ENCODE measurements at regions not wholly inside any gene's neighbourhood (a gene's known extent, or its start where the extent isn't known, plus 50 kb on each side); places are given as distances from the start of the nearest gene placed in this dataset.
"Not testable (repeated sequence)": the region's sequence is repeated elsewhere in the genome, so short reads cannot be mapped to it uniquely, and the experiment has no call there.

DNA sequence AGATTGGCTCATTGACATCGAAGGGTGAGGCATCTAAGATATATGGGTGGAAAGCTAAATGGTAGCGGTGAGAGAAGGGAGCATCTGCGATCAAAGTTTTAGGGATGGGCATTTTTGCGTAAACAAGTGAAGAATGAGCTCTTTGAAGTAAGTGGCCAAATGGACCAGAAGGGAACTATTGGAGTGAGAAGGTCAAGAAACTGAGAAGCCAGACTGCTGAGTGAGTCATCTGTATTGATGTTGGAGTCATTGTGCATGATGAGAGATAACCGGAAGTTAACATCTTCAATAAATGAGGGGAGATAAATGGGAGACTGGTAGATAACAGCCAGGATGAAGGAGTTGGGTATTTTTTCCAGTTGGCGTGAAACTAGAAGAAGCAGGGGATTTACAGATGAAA, 271.9 kb upstream of the PDE3A start:
- no peak for DNase-seq

DNA sequence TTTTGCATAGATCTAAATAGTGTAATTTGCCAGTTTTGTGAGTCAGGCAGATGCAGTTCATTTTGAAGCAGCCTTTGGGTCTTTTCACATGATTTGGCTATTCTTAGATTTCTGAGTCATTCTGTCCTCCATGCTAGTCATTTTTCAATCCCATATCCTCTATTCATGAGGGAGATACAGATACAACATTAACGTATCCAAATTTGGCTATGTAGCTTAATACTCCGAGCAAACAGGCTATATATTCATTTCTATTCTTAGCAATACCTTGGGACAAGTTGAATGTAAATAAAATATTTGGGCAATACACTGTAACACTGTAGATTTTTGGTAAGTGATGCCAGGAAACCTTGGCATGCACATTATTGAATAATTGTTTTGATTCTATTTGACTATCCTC, 270.7 kb upstream of the PDE3A start:
- no peak for DNase-seq

DNA sequence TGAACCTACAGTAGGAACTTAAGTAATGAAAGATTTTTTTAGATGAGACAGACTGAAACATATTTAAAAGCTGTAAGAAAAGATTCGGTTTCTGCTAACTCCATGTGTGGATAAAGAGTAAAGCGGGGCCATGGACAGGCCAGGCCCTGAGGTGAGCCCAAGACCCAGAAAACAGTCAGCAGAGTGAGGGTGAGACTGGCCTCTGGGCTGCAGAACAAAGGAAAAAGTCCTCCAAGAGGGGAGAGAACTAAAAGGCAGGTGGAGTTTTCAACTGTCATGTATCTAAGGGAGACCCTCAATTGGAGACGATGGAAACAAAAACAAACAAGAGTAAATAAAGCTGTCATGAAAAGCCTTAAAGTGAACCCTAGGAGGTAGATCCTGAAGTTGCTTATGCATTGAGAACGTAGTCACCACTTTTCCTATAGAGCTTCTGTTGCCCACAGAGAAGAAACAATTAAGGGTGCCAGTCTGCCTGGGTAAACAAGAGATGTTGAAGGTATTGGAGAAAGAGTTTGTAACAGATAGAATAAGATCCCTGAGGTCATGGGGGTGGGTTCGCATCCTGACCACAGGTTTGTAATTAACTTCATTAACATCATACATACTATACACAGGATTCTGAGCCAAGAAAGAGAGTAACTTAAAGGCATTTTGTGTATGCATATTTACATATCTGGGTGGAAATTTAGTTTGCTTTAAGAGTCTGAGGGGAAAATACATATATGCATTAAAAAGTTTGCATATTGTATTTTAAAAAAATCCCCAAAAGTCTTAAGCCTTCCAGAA, 268.7 kb upstream of the PDE3A start:
- DNase-seq, result peak; percentile 5 to 6

DNA sequence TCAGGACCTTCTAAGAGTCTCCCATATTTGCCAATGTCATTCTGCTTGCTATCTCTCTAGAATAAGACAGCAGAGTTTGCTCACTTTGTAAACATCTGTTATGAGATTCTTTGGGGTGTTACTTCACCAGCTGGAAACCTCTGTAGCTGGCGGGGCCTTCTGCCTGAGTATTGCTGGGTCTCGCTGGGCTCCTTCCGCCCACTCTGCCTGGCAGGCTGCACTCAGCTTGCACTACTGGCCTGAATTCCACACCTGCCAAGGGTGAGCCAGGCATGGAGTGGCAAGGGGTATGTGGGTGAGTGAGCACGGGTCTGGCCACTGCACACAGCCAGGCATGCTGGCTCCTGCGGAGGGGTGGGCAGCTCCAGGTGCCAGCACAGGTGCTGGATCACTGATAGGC, 267.3 kb upstream of the PDE3A start:
- DNase-seq, result no peak

DNA sequence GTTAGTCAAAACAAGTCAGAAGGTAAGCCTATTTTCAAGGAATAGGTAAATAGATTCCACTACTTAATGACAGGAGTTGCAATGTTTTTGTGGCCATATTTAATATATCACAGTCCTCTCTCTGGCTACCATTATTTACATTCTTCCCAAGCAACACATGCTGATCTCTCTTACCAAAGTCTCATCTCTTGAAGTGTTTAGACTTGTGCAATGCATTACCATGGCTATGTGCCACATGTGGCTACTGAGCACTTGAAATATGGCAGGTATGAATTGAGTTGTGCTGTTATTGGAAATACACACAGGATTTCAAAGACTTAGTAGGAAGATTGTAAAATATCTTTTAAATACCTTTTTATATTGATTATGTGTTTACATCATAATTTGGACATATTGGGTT, 262.4 kb upstream of the PDE3A start:
- DNase-seq, result no peak

DNA sequence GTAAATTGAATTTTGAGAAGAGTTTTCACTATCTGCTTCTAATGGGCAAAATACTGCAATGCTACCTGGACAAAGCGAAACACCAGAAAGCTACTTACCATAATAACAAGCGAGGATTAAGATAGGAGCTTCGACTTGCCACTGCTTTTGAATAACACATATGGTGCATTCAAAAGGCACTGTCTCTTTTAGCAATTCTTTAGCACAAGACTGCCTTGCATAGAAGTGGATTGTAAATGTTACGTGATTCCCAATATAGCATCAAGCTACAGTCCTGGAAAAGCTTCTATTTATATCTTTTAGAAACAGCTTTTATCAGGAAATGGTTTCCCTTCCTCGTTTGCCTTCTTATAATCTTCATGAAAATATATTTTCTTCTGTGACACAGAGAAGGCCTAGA, 258.7 kb upstream of the PDE3A start:
- no peak for DNase-seq

DNA sequence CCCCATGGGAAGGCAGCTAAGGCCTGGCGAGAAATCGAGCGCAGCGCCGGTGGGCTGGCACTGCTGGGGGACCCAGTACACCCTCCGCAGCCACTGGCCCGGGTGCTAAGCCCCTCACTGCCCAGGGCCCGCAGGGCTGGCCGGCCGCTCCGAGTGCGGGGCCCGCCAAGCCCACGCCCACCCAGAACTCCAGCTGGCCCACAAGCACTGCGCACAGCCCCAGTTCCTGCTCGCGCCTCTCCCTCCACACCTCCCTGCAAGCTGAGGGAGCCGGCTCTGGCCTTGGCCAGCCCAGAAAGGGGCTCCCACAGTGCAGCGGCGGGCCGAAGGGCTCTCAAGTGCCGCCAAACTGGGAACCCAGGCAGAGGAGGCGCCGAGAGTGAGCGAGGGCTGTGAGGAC, 253.0 kb upstream of the PDE3A start:
- DNase-seq, result not testable (repeated sequence)

DNA sequence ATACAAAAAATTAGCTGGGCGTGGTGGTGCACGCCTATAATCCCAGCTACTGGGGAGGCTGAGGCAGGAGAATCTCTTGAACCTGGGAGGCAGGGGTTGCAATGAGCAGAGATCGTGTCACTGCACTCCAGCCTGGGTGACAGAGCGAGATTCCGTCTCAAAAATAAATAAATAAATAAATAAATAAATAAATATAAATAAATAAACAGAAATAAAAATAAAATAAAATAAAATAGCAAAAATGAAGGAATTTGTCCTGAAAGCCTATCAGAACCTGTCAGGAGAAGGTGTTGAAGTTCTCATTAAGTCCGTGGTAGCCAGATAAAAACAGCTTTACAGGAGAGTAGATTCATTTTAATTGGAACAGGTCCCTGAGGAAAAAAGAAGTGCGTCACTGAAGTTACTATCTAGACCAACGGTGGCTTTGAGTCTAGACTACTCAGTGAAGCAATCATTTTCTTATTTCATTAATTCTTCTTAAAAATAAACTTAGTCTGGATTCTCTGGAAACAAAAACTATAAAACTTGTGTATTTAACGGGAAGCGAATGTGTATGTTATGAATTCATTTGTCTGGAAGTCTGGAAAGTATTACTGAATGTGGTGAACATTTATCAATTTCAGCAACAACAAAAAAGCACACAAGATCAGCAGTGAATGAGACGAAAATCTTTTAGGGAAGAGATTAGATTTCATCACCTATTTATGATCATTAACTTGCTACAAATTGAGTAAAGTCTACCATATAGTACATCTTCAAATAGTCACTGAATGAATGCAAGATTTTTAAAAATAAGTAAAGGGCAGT, 248.5 kb upstream of the PDE3A start:
- DNase-seq, result no peak

DNA sequence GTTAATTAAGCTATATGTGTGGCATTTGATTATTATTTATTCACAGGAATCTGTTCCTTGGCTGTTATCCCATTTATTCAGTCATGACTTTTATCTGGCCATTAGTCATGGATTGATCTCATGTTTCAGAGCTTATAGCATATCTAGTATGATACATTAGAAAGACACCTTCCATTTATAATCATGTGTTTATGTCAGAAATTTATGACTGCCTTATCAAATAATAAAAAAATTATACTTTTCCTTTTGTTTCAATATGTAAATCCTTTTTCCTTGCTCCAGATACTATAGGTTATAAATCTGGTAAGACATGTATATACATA, 248.0 kb upstream of the PDE3A start:
- no peak for DNase-seq

DNA sequence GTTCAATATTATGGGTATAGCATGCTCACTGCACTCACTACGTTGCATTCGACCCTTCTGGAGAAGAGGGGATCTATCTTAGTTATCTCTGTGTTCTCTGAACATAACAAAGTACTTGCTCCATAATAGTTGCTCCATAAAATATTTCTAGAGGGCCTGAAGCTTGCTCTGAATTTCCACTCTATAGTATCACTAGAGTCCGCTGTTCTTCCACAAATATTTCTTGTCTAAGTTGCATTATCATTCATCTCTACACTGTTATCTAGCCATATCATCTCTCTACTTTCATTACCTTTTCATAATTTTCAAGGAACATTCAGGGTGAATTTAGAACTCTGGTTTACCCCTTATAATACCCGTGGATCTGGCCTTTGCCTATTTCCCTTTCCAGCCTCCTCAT, 246.1 kb upstream of the PDE3A start:
- no peak for DNase-seq

DNA sequence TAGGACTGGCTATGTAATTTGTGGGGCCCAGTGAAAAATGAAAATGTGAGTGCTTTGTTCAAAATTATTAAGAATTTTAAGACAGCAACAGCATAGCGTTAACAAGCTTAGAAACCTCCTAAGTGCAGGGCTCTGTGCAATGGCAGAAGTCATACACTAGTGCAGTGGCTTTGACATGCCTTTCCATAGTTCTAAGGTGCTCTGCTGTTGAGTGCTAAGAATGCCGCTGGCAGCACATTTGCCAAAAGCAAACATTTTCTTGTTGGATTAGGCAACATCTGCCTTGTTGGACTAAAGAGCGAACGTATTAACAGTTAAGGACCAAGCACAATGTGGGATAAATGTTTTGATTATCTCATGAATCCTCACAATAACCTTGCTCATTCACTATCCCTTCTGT, 244.9 kb upstream of the PDE3A start:
- DNase-seq, result no peak

DNA sequence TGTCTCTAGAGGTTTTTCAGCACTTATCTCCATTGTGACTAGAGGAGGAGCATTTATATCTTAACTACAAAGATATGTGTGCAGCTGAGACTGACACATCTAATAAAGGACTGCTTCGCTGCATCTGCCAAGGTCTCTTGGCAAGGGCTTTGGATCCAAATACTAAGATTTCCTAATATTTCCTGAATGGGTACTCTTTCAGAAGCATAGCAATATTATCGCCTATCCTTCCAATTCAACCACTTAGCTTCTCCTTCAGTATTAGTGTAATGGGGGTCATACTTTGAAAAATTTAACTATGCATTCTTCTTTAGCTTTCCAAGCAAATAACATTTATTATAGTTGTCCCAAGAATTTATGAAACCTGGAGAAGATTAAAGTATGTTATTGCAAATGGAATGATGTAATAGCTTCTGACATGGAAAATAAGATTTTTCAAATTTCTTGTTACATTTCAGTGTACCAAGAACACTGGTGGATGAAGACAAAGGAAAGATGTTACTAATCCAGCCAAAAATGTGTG, 243.0 kb upstream of the PDE3A start:
- no peak for DNase-seq

DNA sequence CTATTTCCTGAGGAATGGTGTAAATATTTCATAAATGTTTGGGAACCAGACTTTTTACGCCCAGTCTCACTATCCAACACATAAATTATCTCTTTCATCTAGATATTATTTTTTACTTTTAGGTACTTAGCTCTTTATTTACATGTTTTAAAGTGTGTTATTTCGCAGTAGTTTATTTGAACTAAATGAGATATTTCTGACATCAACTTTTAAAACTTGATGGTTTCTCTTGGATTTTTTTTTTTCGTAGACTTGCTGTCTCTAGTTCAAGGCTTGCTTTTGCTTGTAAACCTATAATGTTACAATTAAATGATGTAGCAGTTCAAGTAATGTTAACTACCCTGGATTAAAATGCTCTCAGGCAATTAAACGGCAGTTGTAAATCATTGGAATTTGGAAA, 241.7 kb upstream of the PDE3A start:
- no peak for DNase-seq

DNA sequence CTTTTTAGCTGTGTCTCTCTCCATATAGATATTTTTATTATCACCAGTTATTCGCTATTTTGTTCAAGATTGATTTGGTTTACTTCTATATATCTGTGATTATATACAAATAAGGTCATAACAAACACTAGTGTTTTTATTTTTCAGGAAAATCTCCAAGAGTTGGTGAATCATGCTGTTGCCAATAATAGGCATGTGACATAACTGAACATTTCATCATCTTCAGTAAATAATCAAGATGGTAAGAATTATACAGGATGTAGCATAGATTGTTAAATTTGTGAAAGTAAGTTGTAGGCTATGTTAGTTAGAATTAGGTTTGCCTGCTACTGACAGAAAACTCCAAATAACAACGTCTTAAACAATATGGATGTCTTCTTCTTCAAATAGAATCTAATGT, 240.9 kb upstream of the PDE3A start:
- no peak for DNase-seq

DNA sequence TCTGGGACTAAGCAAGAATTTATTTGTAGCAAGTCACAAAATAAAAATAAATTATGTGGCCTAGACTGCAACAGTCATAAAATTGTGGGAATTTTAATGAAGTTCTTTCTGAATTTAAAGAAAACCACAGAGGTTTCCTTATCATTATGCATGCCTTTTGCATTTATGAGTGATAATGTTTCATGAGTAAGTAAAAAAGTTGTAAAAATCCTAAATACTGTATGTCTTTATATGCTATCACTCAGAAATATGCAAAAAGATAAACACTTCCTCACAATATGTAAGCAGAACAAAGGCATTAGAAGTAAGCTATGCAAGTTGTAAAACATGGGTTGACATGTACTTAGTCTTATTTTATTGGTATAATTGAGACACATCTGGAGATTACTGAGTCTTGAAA, 239.4 kb upstream of the PDE3A start:
- no peak for DNase-seq

DNA sequence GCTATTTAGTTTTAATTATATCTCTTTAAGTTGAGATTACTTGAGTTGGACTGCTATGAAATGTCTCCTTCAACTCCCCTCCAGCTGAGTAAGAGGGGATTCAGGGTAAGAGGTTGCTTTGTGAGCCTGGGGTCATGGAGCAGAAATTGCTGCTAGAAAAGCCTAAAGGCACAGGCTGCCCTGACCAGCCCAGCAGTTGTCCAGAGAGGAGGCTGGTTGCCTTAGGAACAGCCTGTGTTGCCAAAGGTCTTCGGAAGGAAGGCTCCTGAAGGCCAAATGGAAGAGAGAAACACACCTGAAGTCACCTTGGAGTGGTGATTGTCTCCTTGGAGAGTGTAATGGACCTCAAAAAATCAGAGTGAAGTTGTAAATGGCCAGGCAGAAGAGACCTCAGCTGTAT, 235.5 kb upstream of the PDE3A start:
- DNase-seq, result peak in 1 of 2 experiments; percentile 3

DNA sequence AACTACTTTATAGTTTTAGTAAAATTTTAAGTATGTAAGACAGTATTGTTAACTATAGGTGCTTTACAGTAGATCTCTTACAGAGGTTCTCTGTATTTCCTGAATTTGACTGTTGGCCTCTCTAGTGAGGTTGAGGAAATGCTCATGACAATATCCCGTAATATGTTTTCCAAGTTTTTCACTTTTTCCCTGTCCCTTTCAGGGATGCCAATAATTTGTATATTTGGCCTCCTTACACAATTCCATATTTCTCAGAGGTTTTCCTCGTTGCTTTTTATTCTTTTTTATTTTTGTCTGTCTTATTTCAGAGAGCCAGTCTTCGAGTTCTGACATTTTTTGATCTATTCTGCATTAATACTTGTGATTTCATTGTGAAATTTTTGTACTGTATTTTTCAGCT, 233.7 kb upstream of the PDE3A start:
- DNase-seq, result no peak

DNA sequence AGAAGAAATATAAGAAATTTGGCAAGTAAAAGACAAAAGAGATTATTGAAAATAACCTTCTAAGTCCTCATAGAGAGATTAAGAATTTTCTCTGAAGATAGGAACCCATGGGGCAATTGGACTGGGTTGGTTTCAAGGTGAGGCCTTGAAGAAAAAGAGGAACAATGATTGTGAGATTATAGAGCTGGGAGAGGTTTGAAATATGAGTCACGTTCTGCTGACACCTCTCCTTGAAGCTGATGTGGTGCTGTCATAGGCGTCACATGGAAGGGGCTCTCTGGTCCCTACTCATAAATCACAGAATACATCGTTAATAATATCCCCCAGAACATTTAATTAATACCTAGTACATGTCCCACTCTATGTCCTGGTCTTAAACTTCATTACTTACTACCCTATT, 227.6 kb upstream of the PDE3A start:
- no peak for DNase-seq

DNA sequence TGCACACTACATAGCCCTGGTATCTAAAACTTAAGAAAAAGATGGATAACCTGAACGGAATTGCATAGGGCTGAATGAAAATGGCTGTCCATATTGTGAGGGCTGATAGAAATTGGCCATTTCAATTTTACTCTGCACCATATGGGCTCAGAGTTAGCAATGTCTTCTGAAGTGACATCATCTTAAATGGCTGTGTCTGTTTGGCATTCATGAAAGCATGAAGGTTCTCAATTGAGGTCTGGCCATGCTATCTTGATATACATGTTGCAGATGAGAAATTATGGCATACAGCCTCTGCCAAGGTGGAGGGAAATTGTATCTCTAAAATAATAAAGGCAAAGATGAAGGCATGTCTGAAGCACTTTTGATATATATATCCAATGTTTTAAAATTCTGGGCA, 226.0 kb upstream of the PDE3A start:
- no peak for DNase-seq

DNA sequence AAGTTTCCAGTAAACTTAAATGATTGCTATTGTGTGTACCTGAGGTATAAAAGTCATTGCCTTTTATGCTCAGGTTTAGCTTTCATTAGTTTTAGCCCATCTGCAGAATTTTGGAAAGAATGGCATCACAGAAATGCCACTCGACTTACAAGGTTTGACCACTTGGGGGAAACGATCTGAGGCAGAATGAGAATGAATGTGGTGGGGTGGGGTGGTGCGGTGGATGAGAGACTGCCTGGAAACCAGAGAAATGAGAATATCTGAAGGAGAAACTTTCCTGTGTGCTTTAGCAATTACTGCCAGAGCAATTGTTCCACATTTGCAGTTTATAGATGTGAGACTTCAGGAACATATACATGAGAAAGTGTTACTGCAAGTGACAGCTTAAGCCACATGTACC, 225.4 kb upstream of the PDE3A start:
- no peak for DNase-seq

DNA sequence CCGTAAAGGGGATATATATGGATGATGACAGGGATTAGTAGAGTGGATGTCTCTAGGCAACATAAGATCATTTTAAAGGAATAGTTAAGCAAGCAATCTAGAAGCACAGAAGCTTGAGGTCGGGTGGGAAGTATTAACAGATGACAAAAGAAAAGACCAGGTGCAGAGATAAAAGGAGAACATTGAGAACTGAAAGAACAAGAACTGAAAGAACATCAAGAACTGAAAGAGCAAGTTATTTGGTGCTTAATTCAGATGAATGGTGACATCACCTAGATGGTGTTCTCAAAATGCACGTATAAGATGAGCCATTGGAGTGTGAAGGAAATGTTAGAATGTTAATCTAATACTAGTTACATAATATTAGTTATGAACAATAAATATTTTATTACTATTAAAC, 224.0 kb upstream of the PDE3A start:
- no peak for DNase-seq

DNA sequence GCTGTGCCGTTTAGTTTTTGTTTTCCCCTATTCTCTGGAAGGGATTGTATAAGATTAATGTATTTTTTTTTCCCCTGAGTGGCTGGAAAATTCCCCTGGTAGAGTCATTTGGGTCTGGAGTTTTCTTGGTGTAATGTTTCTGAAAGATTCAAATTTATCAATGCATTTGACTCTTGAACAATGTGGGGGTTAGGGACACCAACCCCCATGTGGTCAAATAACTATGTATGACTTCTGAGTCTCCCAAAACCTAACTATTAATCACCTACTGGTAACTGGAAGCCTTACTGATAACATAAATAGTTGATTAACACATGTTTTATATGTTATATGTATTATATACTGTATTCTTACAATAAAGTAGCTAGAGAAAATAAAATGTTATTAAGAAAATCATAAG, 220.1 kb upstream of the PDE3A start:
- DNase-seq, result no peak

DNA sequence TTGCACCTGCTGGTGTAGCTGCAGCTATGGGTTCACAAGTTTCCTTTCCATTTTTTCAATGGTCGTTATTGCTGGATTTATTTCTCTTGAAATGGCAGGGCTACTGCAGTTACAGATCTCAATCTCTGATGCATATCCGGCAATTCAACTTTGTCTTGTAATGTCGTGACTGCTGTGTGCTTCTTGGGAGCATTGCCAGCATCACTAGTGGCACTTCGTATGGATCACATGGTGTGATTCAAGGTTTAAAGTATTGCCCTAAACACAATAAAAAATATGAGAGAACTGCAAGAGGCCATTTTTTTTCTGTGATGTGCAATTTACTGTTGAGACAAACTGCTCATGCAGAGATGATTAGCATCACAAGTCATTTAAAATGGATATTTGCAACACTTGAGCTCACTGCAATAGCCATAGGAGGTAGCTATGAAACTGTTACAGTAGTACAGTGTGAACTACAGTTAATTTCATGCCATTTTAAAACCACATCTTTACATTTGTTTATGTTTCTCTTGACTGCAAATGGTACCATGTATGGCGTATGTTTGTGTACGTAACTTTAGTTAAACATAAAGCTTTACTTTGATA, 217.4 kb upstream of the PDE3A start:
- no peak for DNase-seq

DNA sequence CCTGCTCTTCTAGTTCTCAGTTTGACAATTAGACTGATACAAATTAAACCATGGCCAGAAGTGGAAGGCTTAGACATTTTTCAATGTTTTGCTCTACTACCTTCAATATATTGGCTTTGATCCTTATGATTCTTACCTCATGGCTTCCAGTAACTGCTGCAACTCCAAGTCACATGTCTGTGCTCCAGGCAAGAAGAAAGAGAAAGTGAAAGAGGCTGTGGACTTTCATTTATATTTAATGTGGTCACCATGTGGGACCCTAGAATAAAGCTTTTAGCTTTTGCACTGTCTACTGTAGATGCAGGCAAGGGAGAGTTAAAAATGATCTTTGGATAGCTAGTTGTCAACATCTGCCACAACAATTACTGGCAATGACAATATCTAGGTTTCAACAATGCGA, 214.3 kb upstream of the PDE3A start:
- no peak for DNase-seq
